DND-41 (cell line): ENCODE measurements at regions not wholly inside any gene's neighbourhood (a gene's known extent, or its start where the extent isn't known, plus 50 kb on each side); places are given as distances from the start of the nearest gene placed in this dataset.

Experiments used
- CTCF ChIP-seq: IDR thresholded peaks from 2 replicates; pipeline ENCODE4 v1.5.1; 2012; ENCODE audit warnings: borderline replicate concordance, low read length, moderate library complexity, mild to moderate bottlenecking; ENCODE audit not compliant: poor library complexity, severe bottlenecking; ENCODE audit errors: extremely low read depth
- EZH2 ChIP-seq: IDR thresholded peaks from 3 replicates; pipeline ENCODE4 v1.6.1; 2012; ENCODE audit warnings: borderline replicate concordance, low read depth, mild to moderate bottlenecking, moderate library complexity, low read length, inconsistent platforms; ENCODE audit not compliant: severe bottlenecking

- no peak for TF ChIP-seq EZH2
- TF ChIP-seq CTCF = no peak
Measured at GRCh38 chr2:234256516-234256915, 206.0 kb downstream of the SPP2 start.
